Breast epithelium (tissue), 3 donors: ENCODE measurements at regions not wholly inside any gene's neighbourhood (a gene's known extent, or its start where the extent isn't known, plus 50 kb on each side); places are given as distances from the start of the nearest gene placed in this dataset.

Experiments used
- POLR2AphosphoS5 ChIP-seq, 3 donors: sonication (generic); formaldehyde crosslinking; IDR thresholded peaks; one replicate each; pipeline ENCODE4 v1.6.1; 2017; ENCODE audit warnings: antibody characterized with exemption in 3 of 3
- TF ChIP-seq, protein P1 (sequence below), 3 donors: fragments of 450-650 bp; IDR thresholded peaks; one replicate each; pipeline ENCODE4 v1.5.1; 2016 to 2017; ENCODE audit warnings: antibody characterized with exemption in 3 of 3, mild to moderate bottlenecking in 3 of 3, moderate library complexity in 3 of 3

DNA sequence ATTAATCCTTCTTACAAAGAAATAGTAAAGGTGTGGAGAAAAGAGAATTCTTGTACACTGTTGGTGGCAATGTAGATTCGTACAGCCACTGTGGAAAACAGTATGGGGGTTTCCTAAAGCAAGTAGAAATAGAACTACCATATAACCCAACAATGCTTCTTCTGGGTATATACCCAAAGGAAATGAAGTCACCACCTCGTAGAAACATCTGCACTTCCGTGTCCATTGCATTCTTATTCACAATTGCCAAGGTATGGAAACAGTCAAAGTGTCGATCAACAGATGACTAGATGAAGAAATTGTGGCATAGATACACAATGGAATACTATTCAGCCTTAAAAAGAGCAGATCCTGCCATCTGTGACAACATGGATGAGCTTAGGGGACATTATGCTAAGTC is 93.4 kb upstream of the TGIF1 start:
- TF ChIP-seq, protein P1, sequence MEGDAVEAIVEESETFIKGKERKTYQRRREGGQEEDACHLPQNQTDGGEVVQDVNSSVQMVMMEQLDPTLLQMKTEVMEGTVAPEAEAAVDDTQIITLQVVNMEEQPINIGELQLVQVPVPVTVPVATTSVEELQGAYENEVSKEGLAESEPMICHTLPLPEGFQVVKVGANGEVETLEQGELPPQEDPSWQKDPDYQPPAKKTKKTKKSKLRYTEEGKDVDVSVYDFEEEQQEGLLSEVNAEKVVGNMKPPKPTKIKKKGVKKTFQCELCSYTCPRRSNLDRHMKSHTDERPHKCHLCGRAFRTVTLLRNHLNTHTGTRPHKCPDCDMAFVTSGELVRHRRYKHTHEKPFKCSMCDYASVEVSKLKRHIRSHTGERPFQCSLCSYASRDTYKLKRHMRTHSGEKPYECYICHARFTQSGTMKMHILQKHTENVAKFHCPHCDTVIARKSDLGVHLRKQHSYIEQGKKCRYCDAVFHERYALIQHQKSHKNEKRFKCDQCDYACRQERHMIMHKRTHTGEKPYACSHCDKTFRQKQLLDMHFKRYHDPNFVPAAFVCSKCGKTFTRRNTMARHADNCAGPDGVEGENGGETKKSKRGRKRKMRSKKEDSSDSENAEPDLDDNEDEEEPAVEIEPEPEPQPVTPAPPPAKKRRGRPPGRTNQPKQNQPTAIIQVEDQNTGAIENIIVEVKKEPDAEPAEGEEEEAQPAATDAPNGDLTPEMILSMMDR (IDR thresholded peaks at IDR 0.05): no peak
- TF ChIP-seq POLR2AphosphoS5 (IDR thresholded peaks at IDR 0.05): no peak
